Right ventricle myocardium inferior (tissue), 1 donor: ENCODE measurements at regions not wholly inside any gene's neighbourhood (a gene's known extent, or its start where the extent isn't known, plus 50 kb on each side); places are given as distances from the start of the nearest gene placed in this dataset.

Source experiments
- ATAC-seq: fragments of 200-7000 bp; cut with Tn5 transposase; one replicate; pipeline ENCODE4 v1.9.1; 2020; ENCODE audit warnings: mild to moderate bottlenecking, moderate library complexity
- DNase-seq: peaks from one replicate; pipeline ENCODE4 v3.0.0; 2021; ENCODE audit errors: missing footprints
- intact Hi-C: fragments of 100-400 bp; cut with DNase I; formaldehyde crosslinking; loops from one replicate; pipeline ENCODE4 v1.11.0; 2022
- donor health status: DM: no; HTN: yes; CAD: no; lungs with severe emphysema.

- intact Hi-C loops = loop anchor here (2.0 to 5.0 kb wide), 5 partner anchors 62 to 427 kb away; partner anchors contain the start of gene HOXD8
- peak; percentile 62 for ATAC-seq
- DNase-seq = no peak
Measured at GRCh38 chr2:176554101-176555048, 285.1 kb downstream of the MTX2 start.

GRCh38 chr2:176555112-176555511, 285.9 kb downstream of the MTX2 start:
- DNase-seq (no peak), ATAC-seq (no peak)
- intact Hi-C loops = loop anchor here (2.0 kb wide), 1 partner anchor 82 kb away; no protein-coding TSS in a partner anchor

GRCh38 chr2:176555781-176556180, 286.5 kb downstream of the MTX2 start:
- DNase-seq = no peak
- intact Hi-C loops = loop anchor here (2.0 kb wide), 1 partner anchor 81 kb away; no protein-coding TSS in a partner anchor
- ATAC-seq = no peak

GRCh38 chr2:176556373-176556772, 287.1 kb downstream of the MTX2 start:
- DNase-seq (no peak), ATAC-seq (no peak)
- intact Hi-C loops = no loop called here

GRCh38 chr2:176557821-176558220, 288.6 kb downstream of the MTX2 start:
- intact Hi-C loops = no loop called here
- DNase-seq (no peak), ATAC-seq (no peak)

GRCh38 chr2:176558574-176559140, 289.4 kb downstream of the MTX2 start:
- intact Hi-C loops = no loop called here
- no peak for DNase-seq
- no peak for ATAC-seq

GRCh38 chr2:176560296-176560695, 291.1 kb downstream of the MTX2 start:
- intact Hi-C loops = no loop called here
- no peak for DNase-seq

DNA sequence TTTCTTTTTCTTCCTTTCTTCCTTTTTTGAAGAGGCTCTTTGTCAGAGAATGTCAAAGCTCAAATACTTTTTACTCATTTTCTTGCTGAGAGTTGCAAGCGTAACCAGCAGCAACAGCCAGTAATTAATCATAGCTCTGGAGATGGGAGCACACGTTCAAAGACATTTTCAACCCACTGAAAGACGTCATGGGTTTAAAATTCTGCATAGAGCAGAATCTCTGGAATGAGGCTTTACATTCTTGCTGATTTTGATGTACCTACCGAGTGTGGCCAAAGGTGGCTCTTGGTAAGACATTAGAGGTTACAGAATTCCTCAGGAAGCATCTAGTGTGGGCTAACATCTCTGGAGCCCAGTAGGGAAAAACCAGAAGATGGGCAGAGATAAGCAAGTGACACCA, 292.5 kb downstream of the MTX2 start:
- ATAC-seq (no peak), DNase-seq (no peak)
- intact Hi-C loops = no loop called here

More at GRCh38 chr2:176560296-176560695, 291.1 kb downstream of the MTX2 start:
- no peak for ATAC-seq

DNA sequence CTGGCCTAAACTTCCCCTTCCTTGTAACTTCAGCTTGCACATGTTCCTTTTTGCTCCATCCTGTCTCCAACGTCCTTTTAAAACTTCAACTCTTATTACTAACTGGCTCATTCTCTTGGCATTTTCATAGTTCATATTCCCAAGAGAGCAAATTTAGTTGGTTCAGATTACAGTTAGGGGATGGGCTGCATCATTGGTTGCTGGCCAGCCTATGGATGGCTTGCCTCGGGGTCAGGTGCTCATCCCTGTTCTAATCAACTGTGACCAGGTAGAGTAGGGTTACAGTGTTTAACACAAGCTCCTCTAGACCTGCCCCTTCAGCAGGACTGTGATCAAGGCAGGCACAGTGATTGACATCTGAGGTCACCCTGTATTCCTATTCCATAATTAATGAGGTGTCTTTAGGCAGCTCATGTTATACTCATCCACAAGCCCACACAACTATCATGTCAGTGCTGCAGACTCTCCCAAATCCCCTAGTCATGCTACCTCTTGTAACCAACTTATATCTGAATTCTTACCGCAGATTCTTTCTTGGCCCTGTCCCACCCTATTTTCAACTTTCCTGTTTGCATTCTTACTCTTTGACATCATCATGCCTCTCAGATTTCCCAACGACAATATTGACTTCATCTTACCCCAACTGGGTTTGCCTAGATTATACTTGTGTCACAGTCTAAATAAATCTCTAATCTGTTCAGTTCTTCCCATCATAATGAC, 293.3 kb downstream of the MTX2 start:
- DNase-seq (no peak), ATAC-seq (no peak)
- intact Hi-C loops = no loop called here

DNA sequence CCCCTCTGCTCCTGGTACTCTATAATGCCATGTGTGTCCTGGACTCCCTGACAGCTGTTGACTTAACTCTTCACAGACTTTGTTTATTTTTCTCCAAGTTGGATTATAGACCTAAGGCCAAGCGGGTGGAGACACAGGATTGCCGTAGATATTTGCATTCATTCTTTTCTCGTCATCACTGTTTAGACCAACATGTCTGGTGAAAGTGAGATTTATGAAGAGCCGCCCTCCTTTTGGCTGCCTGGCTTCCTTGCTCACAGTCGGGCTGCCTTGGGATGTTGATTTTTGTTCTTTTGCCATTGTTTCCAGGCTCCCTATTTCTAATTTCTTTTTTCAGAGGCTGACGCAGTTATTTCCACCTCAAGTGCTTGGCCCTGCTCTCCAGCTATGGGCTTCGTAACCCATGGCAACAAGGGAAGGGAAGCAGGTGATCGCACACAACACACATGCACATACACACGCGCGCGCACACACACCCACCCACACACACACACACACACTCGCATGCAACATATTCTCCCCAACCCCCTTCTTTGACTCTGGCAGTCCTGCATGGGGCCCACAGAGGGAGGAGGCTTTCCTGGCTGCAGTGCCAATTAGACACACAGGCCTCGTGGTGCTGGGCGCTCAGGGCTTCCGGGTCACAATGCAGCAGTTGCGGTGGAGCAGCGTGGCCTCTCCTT, 296.5 kb downstream of the MTX2 start:
- ATAC-seq (no peak), DNase-seq (no peak)
- intact Hi-C loops = no loop called here

GRCh38 chr2:176566496-176566895, 297.3 kb downstream of the MTX2 start:
- no peak for ATAC-seq
- no peak for DNase-seq
- intact Hi-C loops = no loop called here

DNA sequence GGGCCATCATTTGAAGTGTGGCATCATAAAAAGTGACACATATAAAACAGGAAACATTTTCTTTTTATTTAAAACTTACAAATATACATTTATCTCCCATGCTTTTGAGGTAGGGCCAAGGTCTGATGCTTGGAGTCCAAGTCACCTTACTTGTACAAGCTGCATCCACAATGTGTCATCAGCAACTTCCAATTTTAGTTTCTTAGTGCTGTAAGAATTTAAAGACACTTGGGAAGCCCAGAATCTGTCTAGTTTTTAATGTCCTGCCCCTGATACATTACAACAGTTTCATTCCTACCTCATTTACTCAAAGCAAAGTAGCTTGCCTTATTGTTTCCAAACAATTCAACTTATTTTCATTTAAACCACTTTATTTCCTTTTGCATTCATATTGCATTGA, 297.7 kb downstream of the MTX2 start:
- ATAC-seq = no peak

DNA sequence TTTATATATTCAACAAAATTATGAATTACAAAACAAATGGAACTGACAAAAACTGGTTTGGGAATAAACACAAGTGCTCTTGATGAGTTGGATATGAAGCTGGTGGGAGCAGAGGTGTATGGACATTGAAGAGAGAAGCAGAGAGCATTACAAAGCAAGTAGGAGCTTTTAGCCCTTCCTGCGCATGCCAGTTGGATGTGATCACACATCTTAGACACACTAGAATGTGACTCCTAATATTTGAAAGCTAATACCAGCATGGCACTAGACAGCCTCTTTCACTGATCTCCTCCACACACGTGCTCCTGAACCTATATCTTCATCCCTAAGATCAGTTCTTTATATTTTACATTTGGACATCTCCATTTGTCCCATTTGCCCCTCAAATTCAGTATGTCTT, 298.1 kb downstream of the MTX2 start:
- DNase-seq (no peak), ATAC-seq (no peak)
- intact Hi-C loops = no loop called here

More for the DNA sequence above, 297.7 kb downstream of the MTX2 start:
- intact Hi-C loops = no loop called here
- no peak for DNase-seq

- intact Hi-C loops = no loop called here
- no peak for DNase-seq
- no peak for ATAC-seq
Measured at GRCh38 chr2:176569574-176569973, 300.3 kb downstream of the MTX2 start.

DNA sequence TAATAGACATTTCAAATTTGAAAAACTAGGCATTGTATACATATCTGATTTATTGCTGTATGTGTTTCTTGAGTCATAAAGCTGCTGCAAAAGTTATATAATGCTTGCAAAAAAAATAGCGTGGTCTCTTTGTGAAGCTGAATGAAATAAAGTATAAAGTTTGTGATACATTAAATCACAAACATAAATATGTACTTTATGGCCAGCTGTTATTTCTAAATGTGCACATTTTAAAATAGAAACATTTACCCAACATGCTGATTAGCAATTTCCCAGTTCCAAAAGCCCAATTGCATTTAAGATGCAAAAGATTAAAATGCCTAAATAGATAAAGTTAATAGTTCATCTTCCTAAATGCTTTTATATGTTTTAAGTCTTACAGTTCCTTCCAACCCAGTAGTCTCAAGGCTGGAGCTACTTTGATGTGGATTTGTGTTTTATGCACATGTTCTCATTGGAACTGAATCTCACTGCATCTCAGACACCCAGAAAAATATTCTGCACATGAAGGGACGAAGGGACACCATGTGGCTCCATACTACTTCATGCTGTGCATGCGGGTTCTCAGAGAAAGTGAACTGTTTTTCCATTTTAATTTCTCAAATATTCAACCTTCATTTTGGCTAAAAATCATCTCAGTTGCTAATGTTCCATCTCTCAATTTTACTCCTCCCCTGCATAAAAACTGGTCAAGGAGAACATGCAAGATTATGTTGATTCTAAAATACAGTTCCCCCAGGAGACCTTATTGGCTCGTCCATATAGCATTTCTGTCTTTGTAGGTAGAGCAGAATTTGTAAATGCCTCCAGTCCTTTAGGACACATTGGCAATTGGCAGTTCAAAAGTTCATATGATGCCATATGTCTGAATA, 304.6 kb downstream of the MTX2 start:
- intact Hi-C loops = no loop called here
- no peak for DNase-seq
- ATAC-seq = no peak

- ATAC-seq = no peak
- intact Hi-C loops = no loop called here
Measured at GRCh38 chr2:176574484-176575236, 305.4 kb downstream of the MTX2 start.

DNA sequence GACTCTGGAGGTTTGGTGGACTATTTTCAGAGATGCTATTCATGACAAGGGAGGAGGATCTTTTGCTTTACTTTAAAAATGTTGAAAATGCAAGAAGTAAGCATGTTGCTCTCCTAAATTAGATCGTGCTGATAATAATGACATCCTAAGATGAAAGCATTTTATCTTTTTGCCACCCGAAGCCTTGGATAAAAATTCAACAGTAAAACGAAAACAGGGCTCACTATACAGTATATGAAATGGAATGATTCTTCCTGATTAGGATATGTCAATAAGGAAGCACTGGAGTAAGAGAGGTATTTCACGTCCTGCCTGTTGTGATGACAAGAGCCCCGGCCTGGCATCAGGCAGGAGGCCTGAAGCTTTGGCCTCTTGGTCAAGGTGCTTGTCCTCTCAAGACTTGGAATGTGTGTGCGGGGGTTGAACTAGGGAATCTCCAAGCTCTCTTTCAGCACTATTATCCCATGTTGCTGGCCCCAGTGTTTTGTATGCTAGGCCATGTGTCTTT, 306.0 kb downstream of the MTX2 start:
- DNase-seq (no peak), ATAC-seq (no peak)
- intact Hi-C loops = no loop called here

More at GRCh38 chr2:176574484-176575236, 305.4 kb downstream of the MTX2 start:
- no peak for DNase-seq
